HUES64 (cell line): ENCODE measurements at regions not wholly inside any gene's neighbourhood (a gene's known extent, or its start where the extent isn't known, plus 50 kb on each side); places are given as distances from the start of the nearest gene placed in this dataset.
"Not testable (repeated sequence)": the region's sequence is repeated elsewhere in the genome, so short reads cannot be mapped to it uniquely, and the experiment has no call there.

ENCODE experiments used
- H3K27ac ChIP-seq: 2 replicates; pipeline ENCODE4 v1.7.0; 2013; ENCODE audit warnings: low read depth, low read length, inconsistent platforms
- H3K27me3 ChIP-seq: 2 replicates; pipeline ENCODE4 v1.6.1; 2013; ENCODE audit warnings: mild to moderate bottlenecking, low read length; ENCODE audit not compliant: insufficient read depth
- H3K36me3 ChIP-seq: 2 replicates; pipeline ENCODE4 v1.6.1; 2013; ENCODE audit warnings: mild to moderate bottlenecking, low read length; ENCODE audit not compliant: insufficient read depth
- H3K4me1 ChIP-seq: 2 replicates; pipeline ENCODE4 v1.6.1; 2013; ENCODE audit warnings: mild to moderate bottlenecking, low read length, moderate library complexity; ENCODE audit not compliant: insufficient read depth
- H3K4me3 ChIP-seq: 2 replicates; pipeline ENCODE4 v1.5.1; 2013; ENCODE audit warnings: mild to moderate bottlenecking, low read length, moderate library complexity
- H3K9ac ChIP-seq: 2 replicates; pipeline ENCODE4 v1.6.1; 2013; ENCODE audit warnings: mild to moderate bottlenecking, low read depth, low read length
- H3K9me3 ChIP-seq: 2 replicates; pipeline ENCODE4 v1.6.1; 2013; ENCODE audit warnings: low read depth, low read length; ENCODE audit not compliant: insufficient read depth
- WGBS: fragments of 150-250, 120-280 bp; methylation state at CpG from one replicate; pipeline ENCODE4 v1.1.7; 2013; ENCODE audit warnings: missing lambda C conversion rate; 5-methylcytosine and 5-hydroxymethylcytosine counted together

GRCh38 chr1:194774535-194774934 is 1588.1 kb upstream of the B3GALT2 start:
- H3K9me3 ChIP-seq = no peaks in the 10 kb centered on the region
- H3K27ac ChIP-seq = no peak overlapping the region
- no peaks in the 10 kb centered on the region for H3K27me3 ChIP-seq
- no peak overlapping the region for H3K9ac ChIP-seq
- 95% methylated on average over 2 of the region's 2 CpGs for WGBS
- no peak overlapping the region for H3K4me3 ChIP-seq
- no peaks in the 10 kb centered on the region for H3K36me3 ChIP-seq
- H3K4me1 ChIP-seq = no peaks in the 10 kb centered on the region

- Histone ChIP-seq H3K9me3 (no peaks in the 10 kb centered on the region), H3K36me3 (no peaks in the 10 kb centered on the region), H3K9ac (no peak overlapping the region), H3K27ac (no peak overlapping the region), H3K27me3 (no peaks in the 10 kb centered on the region), H3K4me3 (no peak overlapping the region), H3K4me1 (no peaks in the 10 kb centered on the region)
- 74% methylated on average over 2 of the region's 3 CpGs for WGBS
Observed at GRCh38 chr1:194755241-194755994, 1569.0 kb upstream of the B3GALT2 start.

GRCh38 chr1:194738843-194739242 is 1552.4 kb upstream of the B3GALT2 start:
- H3K27ac ChIP-seq, H3K4me1 ChIP-seq, H3K27me3 ChIP-seq, H3K4me3 ChIP-seq, H3K9me3 ChIP-seq, H3K9ac ChIP-seq, H3K36me3 ChIP-seq: not testable (repeated sequence)
- 85% methylated on average over 5 of the region's 5 CpGs for WGBS

GRCh38 chr1:194734970-194735369 is 1548.6 kb upstream of the B3GALT2 start:
- H3K27me3 ChIP-seq = no peaks in the 10 kb centered on the region
- H3K4me3 ChIP-seq = no peak overlapping the region
- no peaks in the 10 kb centered on the region for H3K4me1 ChIP-seq
- 93% methylated on average over 1 of the region's 1 CpG for WGBS
- H3K27ac ChIP-seq = no peak overlapping the region
- H3K9me3 ChIP-seq = no peaks in the 10 kb centered on the region
- no peak overlapping the region for H3K9ac ChIP-seq
- no peaks in the 10 kb centered on the region for H3K36me3 ChIP-seq

- H3K4me1 ChIP-seq = no peaks in the 10 kb centered on the region
- H3K4me3 ChIP-seq = no peak overlapping the region
- no peak overlapping the region for H3K27ac ChIP-seq
- no peaks in the 10 kb centered on the region for H3K36me3 ChIP-seq
- H3K9ac ChIP-seq = no peak overlapping the region
- no peaks in the 10 kb centered on the region for H3K27me3 ChIP-seq
- H3K9me3 ChIP-seq = no peaks in the 10 kb centered on the region
Observed at GRCh38 chr1:194731025-194731424, 1544.6 kb upstream of the B3GALT2 start.

GRCh38 chr1:194730304-194730703 is 1543.9 kb upstream of the B3GALT2 start:
- no peaks in the 10 kb centered on the region for H3K9me3 ChIP-seq
- no peak overlapping the region for H3K4me3 ChIP-seq
- 79% methylated on average over 3 of the region's 3 CpGs for WGBS
- H3K4me1 ChIP-seq = no peaks in the 10 kb centered on the region
- no peaks in the 10 kb centered on the region for H3K27me3 ChIP-seq
- H3K9ac ChIP-seq = no peak overlapping the region
- no peak overlapping the region for H3K27ac ChIP-seq
- no peaks in the 10 kb centered on the region for H3K36me3 ChIP-seq

GRCh38 chr1:194723067-194723466 is 1536.7 kb upstream of the B3GALT2 start:
- no peak overlapping the region for H3K27ac ChIP-seq
- H3K9me3 ChIP-seq = no peaks in the 10 kb centered on the region
- no peaks in the 10 kb centered on the region for H3K27me3 ChIP-seq
- H3K4me1 ChIP-seq = no peaks in the 10 kb centered on the region
- H3K36me3 ChIP-seq = no peaks in the 10 kb centered on the region
- H3K9ac ChIP-seq = no peak overlapping the region
- H3K4me3 ChIP-seq = no peak overlapping the region

GRCh38 chr1:194717941-194718340 is 1531.5 kb upstream of the B3GALT2 start:
- Histone ChIP-seq H3K9me3 (no peaks in the 10 kb centered on the region), H3K27ac (no peak overlapping the region), H3K27me3 (no peaks in the 10 kb centered on the region), H3K4me1 (no peaks in the 10 kb centered on the region), H3K4me3 (no peak overlapping the region), H3K9ac (no peak overlapping the region), H3K36me3 (no peaks in the 10 kb centered on the region)
- WGBS = 93% methylated on average over 1 of the region's 1 CpG

- H3K4me1 ChIP-seq = no peaks in the 10 kb centered on the region
- H3K36me3 ChIP-seq = no peaks in the 10 kb centered on the region
- no peak overlapping the region for H3K4me3 ChIP-seq
- H3K9me3 ChIP-seq = no peaks in the 10 kb centered on the region
- no peaks in the 10 kb centered on the region for H3K27me3 ChIP-seq
- H3K9ac ChIP-seq = no peak overlapping the region
- 100% methylated on average over 1 of the region's 1 CpG for WGBS
- no peak overlapping the region for H3K27ac ChIP-seq
Observed at GRCh38 chr1:194717334-194717733, 1530.9 kb upstream of the B3GALT2 start.

- Histone ChIP-seq H3K27me3 (no peaks in the 10 kb centered on the region), H3K36me3 (no peaks in the 10 kb centered on the region), H3K27ac (no peak overlapping the region), H3K4me1 (no peaks in the 10 kb centered on the region), H3K9me3 (no peaks in the 10 kb centered on the region), H3K4me3 (no peak overlapping the region), H3K9ac (no peak overlapping the region)
- 97% methylated on average over 2 of the region's 2 CpGs for WGBS
Observed at GRCh38 chr1:194710671-194711070, 1524.3 kb upstream of the B3GALT2 start.

- Histone ChIP-seq H3K27ac (no peak overlapping the region), H3K9me3 (no peaks in the 10 kb centered on the region), H3K4me1 (no peaks in the 10 kb centered on the region), H3K27me3 (no peaks in the 10 kb centered on the region), H3K36me3 (no peaks in the 10 kb centered on the region), H3K9ac (no peak overlapping the region), H3K4me3 (no peak overlapping the region)
- 87% methylated on average over 3 of the region's 3 CpGs for WGBS
Observed at GRCh38 chr1:194709439-194709838, 1523.0 kb upstream of the B3GALT2 start.

- Histone ChIP-seq H3K27ac (no peak overlapping the region), H3K4me1 (no peaks in the 10 kb centered on the region), H3K9ac (no peak overlapping the region), H3K27me3 (no peaks in the 10 kb centered on the region), H3K36me3 (no peaks in the 10 kb centered on the region), H3K4me3 (no peak overlapping the region), H3K9me3 (no peaks in the 10 kb centered on the region)
- 96% methylated on average over 6 of the region's 6 CpGs for WGBS
Observed at GRCh38 chr1:194707074-194707473, 1520.7 kb upstream of the B3GALT2 start.
